GM19397 (cell line): ENCODE measurements at regions not wholly inside any gene's neighbourhood (a gene's known extent, or its start where the extent isn't known, plus 50 kb on each side); places are given as distances from the start of the nearest gene placed in this dataset.
"Not testable (repeated sequence)": the region's sequence is repeated elsewhere in the genome, so short reads cannot be mapped to it uniquely, and the experiment has no call there.

Experiments used
- ATAC-seq: cut with Tn5 transposase; IDR thresholded peaks from one replicate; pipeline ENCODE4 v1.9.1; 2021; ENCODE audit warnings: mild to moderate bottlenecking, moderate library complexity; ENCODE audit not compliant: unreplicated experiment

GRCh38 chr9:33623658-33624586 is 99.9 kb downstream of the ANKRD18B start:
- no peak for ATAC-seq

GRCh38 chr9:33628318-33628717 is 104.3 kb downstream of the ANKRD18B start:
- not testable (repeated sequence) for ATAC-seq

GRCh38 chr9:33628865-33629410 is 104.9 kb downstream of the ANKRD18B start:
- no peak for ATAC-seq

- no peak for ATAC-seq
These were observed 109.6 kb downstream of the ANKRD18B start for GRCh38 chr9:33633636-33634035.

- ATAC-seq, result no peak
These were observed 113.8 kb downstream of the ANKRD18B start for GRCh38 chr9:33637881-33638280.

- no peak for ATAC-seq
These were observed 114.4 kb downstream of the ANKRD18B start for GRCh38 chr9:33638391-33638915.

GRCh38 chr9:33645706-33646105 is 121.7 kb downstream of the ANKRD18B start:
- ATAC-seq, result no peak

- ATAC-seq, result no peak
These were observed 125.4 kb downstream of the ANKRD18B start for GRCh38 chr9:33649463-33649862.

- no peak for ATAC-seq
These were observed 127.1 kb downstream of the ANKRD18B start for GRCh38 chr9:33651125-33651524.

GRCh38 chr9:33659921-33660320 is 135.4 kb upstream of the PRSS3 start:
- no peak for ATAC-seq

GRCh38 chr9:33660772-33661171 is 134.6 kb upstream of the PRSS3 start:
- ATAC-seq, result no peak

- no peak for ATAC-seq
These were observed 134.2 kb upstream of the PRSS3 start for GRCh38 chr9:33661176-33661575.

GRCh38 chr9:33662871-33663270 is 132.5 kb upstream of the PRSS3 start:
- no peak for ATAC-seq

GRCh38 chr9:33676194-33676745 is 119.1 kb upstream of the PRSS3 start:
- not testable (repeated sequence) for ATAC-seq

- no peak for ATAC-seq
These were observed 118.4 kb upstream of the PRSS3 start for GRCh38 chr9:33676746-33677505.

- no peak for ATAC-seq
These were observed 117.9 kb upstream of the PRSS3 start for GRCh38 chr9:33677506-33677809.

- ATAC-seq, result no peak
These were observed 117.4 kb upstream of the PRSS3 start for GRCh38 chr9:33677961-33678360.

- no peak for ATAC-seq
These were observed 112.8 kb upstream of the PRSS3 start for GRCh38 chr9:33682551-33682950.

GRCh38 chr9:33684831-33685230 is 110.5 kb upstream of the PRSS3 start:
- no peak for ATAC-seq

GRCh38 chr9:33686942-33687341 is 108.4 kb upstream of the PRSS3 start:
- no peak for ATAC-seq

- ATAC-seq, result no peak
These were observed 107.6 kb upstream of the PRSS3 start for GRCh38 chr9:33687779-33688178.
